C4-2B (cell line): ENCODE measurements at regions not wholly inside any gene's neighbourhood (a gene's known extent, or its start where the extent isn't known, plus 50 kb on each side); places are given as distances from the start of the nearest gene placed in this dataset.

Source experiments
- H3K27ac ChIP-seq: fragments of 450-650 bp; 2 replicates; pipeline ENCODE4 v1.5.1; 2017
- ZFX ChIP-seq: fragments of 450-650 bp; IDR thresholded peaks from 2 replicates; pipeline ENCODE4 v1.6.1; 2017
- TF ChIP-seq, protein P1 (sequence below): fragments of 450-650 bp; conservative IDR thresholded peaks from 2 replicates; pipeline ENCODE4 v1.5.1; 2017; ENCODE audit warnings: mild to moderate bottlenecking

DNA sequence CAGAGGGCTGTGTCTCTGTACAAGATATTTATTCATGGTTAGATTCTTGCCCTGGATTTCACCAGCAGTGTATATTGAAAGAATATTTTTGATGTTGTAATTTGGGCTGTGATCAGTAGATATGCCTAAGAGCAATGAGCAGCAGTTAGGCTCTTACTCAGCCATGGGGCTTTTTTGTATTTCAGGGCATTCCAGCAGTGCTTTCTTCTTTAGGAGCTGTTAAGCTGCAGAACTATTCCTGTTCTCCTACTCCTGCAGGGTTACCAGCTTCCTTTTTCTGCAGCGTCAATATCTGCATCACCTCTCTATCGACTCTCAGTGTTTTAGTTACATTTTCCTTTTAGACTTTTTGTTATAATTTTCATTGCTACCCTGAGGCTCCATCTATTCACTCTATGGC, 206.2 kb downstream of the SLCO4C1 start:
- no peak overlapping the region for H3K27ac ChIP-seq
- TF ChIP-seq ZFX = no peak
- TF ChIP-seq, protein P1, sequence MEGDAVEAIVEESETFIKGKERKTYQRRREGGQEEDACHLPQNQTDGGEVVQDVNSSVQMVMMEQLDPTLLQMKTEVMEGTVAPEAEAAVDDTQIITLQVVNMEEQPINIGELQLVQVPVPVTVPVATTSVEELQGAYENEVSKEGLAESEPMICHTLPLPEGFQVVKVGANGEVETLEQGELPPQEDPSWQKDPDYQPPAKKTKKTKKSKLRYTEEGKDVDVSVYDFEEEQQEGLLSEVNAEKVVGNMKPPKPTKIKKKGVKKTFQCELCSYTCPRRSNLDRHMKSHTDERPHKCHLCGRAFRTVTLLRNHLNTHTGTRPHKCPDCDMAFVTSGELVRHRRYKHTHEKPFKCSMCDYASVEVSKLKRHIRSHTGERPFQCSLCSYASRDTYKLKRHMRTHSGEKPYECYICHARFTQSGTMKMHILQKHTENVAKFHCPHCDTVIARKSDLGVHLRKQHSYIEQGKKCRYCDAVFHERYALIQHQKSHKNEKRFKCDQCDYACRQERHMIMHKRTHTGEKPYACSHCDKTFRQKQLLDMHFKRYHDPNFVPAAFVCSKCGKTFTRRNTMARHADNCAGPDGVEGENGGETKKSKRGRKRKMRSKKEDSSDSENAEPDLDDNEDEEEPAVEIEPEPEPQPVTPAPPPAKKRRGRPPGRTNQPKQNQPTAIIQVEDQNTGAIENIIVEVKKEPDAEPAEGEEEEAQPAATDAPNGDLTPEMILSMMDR = no peak

DNA sequence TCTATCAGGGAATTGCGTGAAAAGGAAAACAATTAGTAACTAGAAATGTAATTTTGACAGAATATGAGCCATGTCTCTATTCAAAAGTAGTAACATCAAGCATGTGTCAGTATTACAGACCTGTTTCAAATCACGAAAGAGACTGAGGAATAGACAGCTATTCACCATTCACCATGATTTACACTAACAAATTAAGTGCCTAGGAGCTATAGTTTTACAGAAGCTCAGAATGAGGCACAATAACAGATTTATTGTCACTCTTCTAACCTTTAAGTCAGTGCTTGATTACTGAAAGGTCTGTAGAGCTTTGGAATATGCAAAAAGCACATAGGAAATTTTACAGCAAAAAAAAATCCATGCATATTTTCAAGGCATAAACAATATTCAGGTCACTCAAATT, 208.2 kb downstream of the SLCO4C1 start:
- TF ChIP-seq, protein P1 = no peak
- TF ChIP-seq ZFX = no peak
- H3K27ac ChIP-seq = no peak overlapping the region

DNA sequence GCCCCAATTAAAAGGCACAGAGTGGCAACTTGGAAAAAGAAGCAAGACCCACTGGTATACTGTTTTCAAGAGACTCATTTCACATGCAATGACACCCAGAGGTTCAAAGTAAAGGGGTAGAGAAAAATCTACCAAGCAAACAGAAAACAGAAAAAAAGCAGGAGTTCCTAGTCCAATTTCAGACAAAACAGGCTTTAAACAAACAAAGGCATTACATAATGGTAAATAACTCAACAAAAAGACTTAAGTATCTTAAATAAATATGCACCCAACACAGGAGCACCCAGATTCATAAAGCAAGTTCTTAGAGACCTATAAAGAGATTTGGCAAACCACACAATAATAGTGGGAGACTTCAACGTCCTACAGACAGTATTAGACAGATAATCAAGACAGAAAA, 215.8 kb downstream of the SLCO4C1 start:
- H3K27ac ChIP-seq = no peak overlapping the region
- TF ChIP-seq, protein P1 = no peak
- TF ChIP-seq ZFX = no peak

DNA sequence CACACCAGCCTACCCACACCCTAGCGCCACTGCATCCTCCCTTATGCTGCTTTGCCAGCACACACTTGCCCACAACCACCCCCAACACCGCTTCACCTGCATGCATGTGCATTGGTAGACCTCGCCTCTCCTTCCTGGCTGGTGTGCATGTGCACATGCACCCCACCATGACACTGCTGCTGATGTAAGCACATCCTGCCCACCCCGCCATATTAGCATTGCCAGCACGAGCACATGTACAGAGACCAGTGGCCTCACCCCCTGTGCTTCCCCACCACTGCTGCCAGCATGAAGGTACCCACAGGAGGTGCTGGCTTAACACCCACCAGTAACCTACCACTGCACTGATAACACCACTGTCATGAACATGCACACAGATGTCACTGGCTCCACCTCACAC, 218.2 kb downstream of the SLCO4C1 start:
- no peak overlapping the region for H3K27ac ChIP-seq
- TF ChIP-seq ZFX = no peak
- TF ChIP-seq, protein P1 = no peak

DNA sequence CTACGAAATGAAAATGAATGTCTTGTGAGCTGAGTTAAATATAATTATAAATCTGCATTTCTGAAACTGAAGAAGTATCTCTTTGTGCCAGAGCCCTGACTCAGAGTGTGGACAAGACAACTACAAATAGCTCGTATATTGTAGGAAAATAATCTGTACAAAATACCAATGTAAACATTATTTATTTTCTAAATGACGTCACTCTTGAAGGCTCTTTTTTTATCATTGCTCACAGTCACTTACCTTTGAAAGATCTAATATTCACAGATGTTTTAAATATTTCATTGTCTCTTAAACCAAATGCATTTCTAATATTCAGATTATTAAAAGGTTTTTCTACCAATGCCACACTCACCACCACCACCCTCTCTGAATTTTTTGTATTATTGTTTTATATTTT, 226.1 kb downstream of the SLCO4C1 start:
- TF ChIP-seq ZFX = no peak
- TF ChIP-seq, protein P1 = no peak

DNA sequence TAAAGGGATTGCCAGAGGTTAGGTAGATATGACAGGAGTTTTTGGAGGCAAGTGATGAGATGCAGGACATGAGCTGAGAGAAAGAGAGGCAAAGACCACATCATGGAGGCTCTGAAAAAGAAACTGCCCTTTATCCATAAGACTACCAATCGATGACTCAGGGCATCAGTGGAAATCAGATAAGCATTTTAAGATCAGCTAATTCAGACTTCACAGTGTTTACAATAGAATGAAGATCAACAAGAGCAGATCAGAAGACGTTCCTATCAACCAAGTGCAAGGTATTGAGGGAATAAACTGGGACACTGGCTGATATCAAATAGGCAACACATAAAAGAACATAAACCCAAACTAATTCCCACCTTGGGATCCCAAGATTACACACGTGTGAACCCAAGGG, 227.2 kb downstream of the SLCO4C1 start:
- TF ChIP-seq, protein P1 = no peak
- TF ChIP-seq ZFX = no peak
- H3K27ac ChIP-seq = no peak overlapping the region

More for the DNA sequence above, 226.1 kb downstream of the SLCO4C1 start:
- no peak overlapping the region for H3K27ac ChIP-seq

DNA sequence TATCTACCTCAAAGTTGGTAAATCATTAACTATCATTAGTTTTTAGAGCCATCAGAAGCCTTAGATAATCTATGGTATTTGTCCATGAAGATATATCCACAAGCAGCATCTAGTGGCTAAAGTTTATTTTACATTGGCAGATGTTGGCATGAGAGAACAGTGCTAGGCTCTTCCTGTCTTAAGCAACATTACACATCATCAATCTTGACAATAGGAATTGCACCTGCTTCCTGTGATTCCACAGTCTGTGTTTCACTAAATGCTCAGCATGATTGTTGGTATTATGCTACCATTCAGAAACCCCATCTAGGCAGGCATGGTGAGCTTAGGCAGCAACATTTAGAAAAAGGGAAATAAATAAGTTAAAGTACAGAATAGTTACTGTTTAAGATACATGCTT, 246.6 kb downstream of the SLCO4C1 start:
- H3K27ac ChIP-seq = no peak overlapping the region
- no peak for TF ChIP-seq ZFX
- TF ChIP-seq, protein P1 = 0 out of 2 replicates have a peak, but pooled peaks have one; percentile 4
